GM18873 (cell line): ENCODE measurements at regions not wholly inside any gene's neighbourhood (a gene's known extent, or its start where the extent isn't known, plus 50 kb on each side); places are given as distances from the start of the nearest gene placed in this dataset.

ENCODE experiments used
- ATAC-seq: cut with Tn5 transposase; IDR thresholded peaks from one replicate; pipeline ENCODE4 v1.9.1; 2021; ENCODE audit warnings: mild to moderate bottlenecking, moderate library complexity, moderate number of reproducible peaks; ENCODE audit not compliant: unreplicated experiment, low FRiP score

DNA sequence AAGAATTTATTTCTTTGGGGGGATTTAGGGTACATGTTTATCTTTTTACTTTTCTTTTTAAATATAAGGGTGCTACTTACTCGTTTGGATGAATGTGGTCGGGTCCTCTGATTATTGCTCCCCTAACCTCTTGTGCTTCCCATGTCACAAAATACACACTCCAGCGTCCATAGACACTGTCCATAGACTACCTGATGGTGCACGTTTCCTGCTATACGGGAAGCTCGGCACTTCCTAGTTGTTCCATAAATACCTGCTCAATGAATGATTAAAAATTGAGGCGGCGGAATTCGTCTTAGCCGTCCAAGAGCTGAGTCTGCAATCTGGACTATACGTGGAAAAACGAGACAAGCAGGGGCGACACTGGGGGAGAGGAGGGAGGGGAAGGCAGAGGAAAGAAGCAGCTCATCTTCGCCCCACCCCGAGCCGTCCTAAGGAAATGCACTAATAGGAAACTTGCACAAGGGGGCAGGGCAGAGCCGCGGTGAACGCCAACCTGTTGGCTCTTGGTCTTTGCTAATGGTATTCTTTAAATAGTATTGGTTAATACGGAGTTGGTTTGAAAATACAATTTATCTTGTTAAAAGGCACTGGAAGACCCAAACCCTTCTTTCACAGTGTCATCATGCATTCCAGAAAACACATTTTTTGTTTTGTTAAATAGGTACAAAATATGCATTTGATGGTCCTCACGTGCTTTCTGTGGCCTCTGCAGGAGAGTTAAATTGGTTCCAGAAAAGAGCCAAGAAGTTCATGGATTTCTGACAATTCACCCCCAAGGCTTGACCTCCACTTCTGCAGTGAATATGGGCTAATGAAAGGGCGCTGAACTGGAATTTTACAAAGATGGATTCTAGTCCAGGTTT is 73.0 kb upstream of the KCTD1 start:
- ATAC-seq = peak; percentile 69

DNA sequence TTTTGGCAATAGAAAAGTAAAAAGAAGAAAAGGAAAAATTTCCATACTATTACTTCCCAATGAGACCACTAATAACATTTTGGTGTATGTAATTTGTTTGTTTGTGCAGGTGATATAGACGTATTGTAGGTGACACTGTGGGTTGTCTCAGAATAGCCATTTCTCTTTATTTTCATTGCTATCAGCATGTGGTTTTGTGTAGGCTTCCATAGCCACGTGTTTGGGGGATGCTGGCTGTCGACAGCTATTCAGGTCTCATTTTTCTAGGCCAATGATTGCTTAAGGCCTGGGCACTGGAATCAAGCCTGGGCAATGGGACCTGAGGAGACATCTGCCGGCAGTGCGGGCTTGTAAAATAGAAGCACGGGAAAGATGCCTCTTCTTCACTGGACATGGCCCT is 71.0 kb upstream of the KCTD1 start:
- no peak for ATAC-seq

- no peak for ATAC-seq
These were observed 69.8 kb upstream of the KCTD1 start for GRCh38 chr18:26618135-26618534.

DNA sequence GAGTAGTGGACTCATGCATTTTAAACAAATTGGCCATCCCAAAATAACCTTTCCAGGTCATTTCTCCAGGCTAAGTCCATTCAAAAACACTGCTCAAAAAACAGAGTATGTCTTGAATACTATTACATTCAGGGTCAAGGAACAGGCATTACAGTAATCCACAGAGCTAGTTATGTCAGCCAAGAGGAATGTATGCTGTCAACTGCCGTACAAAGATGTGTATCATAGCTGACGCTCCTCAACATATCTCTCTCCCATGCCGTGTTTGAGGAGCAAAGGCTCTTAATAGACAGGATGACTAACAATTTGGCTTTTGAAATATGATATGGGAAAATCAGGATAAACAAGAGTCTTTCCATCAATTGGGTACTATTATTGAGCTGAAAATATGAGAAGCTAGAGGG is 68.8 kb upstream of the KCTD1 start:
- no peak for ATAC-seq

GRCh38 chr18:26614374-26614773 is 66.0 kb upstream of the KCTD1 start:
- no peak for ATAC-seq
